SK-N-SH (cell line): ENCODE measurements at regions not wholly inside any gene's neighbourhood (a gene's known extent, or its start where the extent isn't known, plus 50 kb on each side); places are given as distances from the start of the nearest gene placed in this dataset.

Experiments used
- CTCF ChIA-PET: fragments of 300-600, 350-600 bp; formaldehyde crosslinking; extraction: SDS; loops from one replicate; lab custom pipeline; 2021; lab: Yijun Ruan, JAX
- POLR2A ChIA-PET: fragments of 350-600 bp; sonication (Branson Sonifier 250); formaldehyde crosslinking; extraction: SDS; loops from one replicate; lab custom pipeline; 2020; ENCODE audit warnings: antibody characterized with exemption, inconsistent platforms; lab: Yijun Ruan, JAX
- DNase-seq: peaks from one replicate; pipeline ENCODE4 v3.0.0; 2012
- H2AFZ ChIP-seq: fragments of 200-600 bp; sonication (generic); 2 replicates; pipeline ENCODE4 v1.8.1; 2016; ENCODE audit warnings: antibody characterized with exemption, mild to moderate bottlenecking, low read depth
- H3F3A ChIP-seq: fragments of 200-600 bp; sonication (generic); replicated peaks from 2 replicates; pipeline ENCODE3; 2016; ENCODE audit warnings: antibody characterized with exemption, mild to moderate bottlenecking; ENCODE audit not compliant: insufficient read depth
- H3K27ac ChIP-seq, 2 experiments: fragments of 200-500 bp in 1 of 2; fragments of 200-600 bp in 1 of 2; sonication (Bioruptor generic) in 1 of 2; sonication (generic), shearing (Covaris generic) in 1 of 2; 2 replicates each; pipeline versions ENCODE4 v1.5.1 to v1.6.1; 2014 to 2016; ENCODE audit warnings: low read depth in 2 of 2, inconsistent platforms in 1 of 2, low read length in 1 of 2, mild to moderate bottlenecking in 1 of 2, mixed read lengths in 1 of 2
- H3K27me3 ChIP-seq: fragments of 200-600 bp; sonication (generic), shearing (Covaris generic); 2 replicates; pipeline ENCODE4 v1.6.1; 2016; ENCODE audit warnings: mixed run types; ENCODE audit not compliant: insufficient read depth
- H3K36me3 ChIP-seq, 2 experiments: fragments of 200-500 bp in 1 of 2; fragments of 200-600 bp in 1 of 2; sonication (Bioruptor generic) in 1 of 2; sonication (generic) in 1 of 2; replicated peaks in 1 of 2; 2 replicates each; pipeline versions ENCODE3 to v1.5.1; 2014 to 2016; ENCODE audit warnings: low read length in 1 of 2, mild to moderate bottlenecking in 1 of 2; ENCODE audit not compliant: insufficient read depth in 2 of 2, control insufficient read depth in 1 of 2
- H3K4me1 ChIP-seq, 2 experiments: fragments of 200-500 bp in 1 of 2; fragments of 200-600 bp in 1 of 2; sonication (Bioruptor generic) in 1 of 2; sonication (generic), shearing (Covaris generic) in 1 of 2; 2 replicates each; pipeline versions ENCODE4 v1.5.1 to v1.6.1; 2014 to 2016; ENCODE audit warnings: low read depth in 1 of 2, low read length in 1 of 2, mixed run types in 1 of 2; ENCODE audit not compliant: insufficient read depth in 2 of 2, control insufficient read depth in 1 of 2
- H3K4me2 ChIP-seq: fragments of 200-600 bp; sonication (generic), shearing (Covaris generic); 2 replicates; pipeline ENCODE4 v1.6.1; 2017; ENCODE audit warnings: mixed run types
- H3K4me3 ChIP-seq, 2 experiments: fragments of 200-500 bp in 1 of 2; fragments of 200-600 bp in 1 of 2; sonication (Bioruptor generic) in 1 of 2; sonication (generic), shearing (Covaris generic) in 1 of 2; 2 replicates each; pipeline versions ENCODE4 v1.5.1 to v1.8.1; 2014 to 2016; ENCODE audit warnings: low read depth in 2 of 2, inconsistent platforms in 1 of 2, low read length in 1 of 2, mild to moderate bottlenecking in 1 of 2, mixed read lengths in 1 of 2, moderate library complexity in 1 of 2
- H3K79me2 ChIP-seq: fragments of 200-600 bp; sonication (generic); 2 replicates; pipeline ENCODE4 v1.8.1; 2017; ENCODE audit warnings: mild to moderate bottlenecking; ENCODE audit not compliant: insufficient read depth
- H3K9ac ChIP-seq: fragments of 200-600 bp; sonication (generic); 2 replicates; pipeline ENCODE4 v1.6.1; 2017; ENCODE audit warnings: mixed run types
- H3K9me2 ChIP-seq: fragments of 200-600 bp; sonication (generic); 2 replicates; pipeline ENCODE4 v1.6.1; 2017; ENCODE audit warnings: mixed run types
- H3K9me3 ChIP-seq: fragments of 200-600 bp; sonication (generic); 2 replicates; pipeline ENCODE4 v1.6.1; 2017; ENCODE audit warnings: mixed run types, mild to moderate bottlenecking, moderate library complexity
- H4K20me1 ChIP-seq: fragments of 200-600 bp; sonication (generic); 2 replicates; pipeline ENCODE4 v1.6.1; 2017; ENCODE audit warnings: mild to moderate bottlenecking, mixed run types; ENCODE audit not compliant: insufficient read depth
- CHD2 ChIP-seq: fragments of 150-350 bp; IDR thresholded peaks from 2 replicates; pipeline ENCODE4 v1.6.1; 2018; ENCODE audit warnings: low read length; ENCODE audit not compliant: partially characterized antibody
- ELF1 ChIP-seq: IDR thresholded peaks from 2 replicates; pipeline ENCODE4 v1.4.0; 2012
- EP300 ChIP-seq, 2 experiments: IDR thresholded peaks; 2 replicates each; pipeline versions ENCODE4 v1.4.0 to v1.6.1; 2012; ENCODE audit warnings: borderline replicate concordance in 1 of 2, low read depth in 1 of 2, low read length in 1 of 2
- EZH2phosphoT487 ChIP-seq: fragments of 200-600 bp; sonication (generic); IDR thresholded peaks from 2 replicates; pipeline ENCODE4 v1.6.1; 2017; ENCODE audit warnings: low read depth, mixed run types, mild to moderate bottlenecking, antibody characterized with exemption, moderate library complexity, borderline replicate concordance
- FOSL2 ChIP-seq: IDR thresholded peaks from 2 replicates; pipeline ENCODE4 v1.4.0; 2012; ENCODE audit warnings: low read depth, mild to moderate bottlenecking, moderate library complexity, borderline replicate concordance
- FOXJ3 ChIP-seq: sonication (generic); formaldehyde crosslinking; IDR thresholded peaks from 2 replicates; pipeline ENCODE4 v1.5.1; 2020; ENCODE audit warnings: mild to moderate bottlenecking, missing genetic modification reagents
- FOXM1 ChIP-seq: IDR thresholded peaks from 2 replicates; pipeline ENCODE4 v1.4.0; 2012; ENCODE audit warnings: low read depth, mild to moderate bottlenecking
- GATA2 ChIP-seq: sonication (generic); formaldehyde crosslinking; IDR thresholded peaks from 2 replicates; pipeline ENCODE4 v1.5.0; 2020; ENCODE audit warnings: mild to moderate bottlenecking, missing genetic modification reagents
- MXI1 ChIP-seq: IDR thresholded peaks from 2 replicates; pipeline ENCODE4 v1.6.1; 2012; ENCODE audit warnings: mild to moderate bottlenecking, low read depth, low read length, improper control_type of control experiment
- POLR2AphosphoS5 ChIP-seq: IDR thresholded peaks from 2 replicates; pipeline ENCODE4 v1.6.1; 2012; ENCODE audit warnings: low read depth, low read length
- RAD21 ChIP-seq: IDR thresholded peaks from 2 replicates; pipeline ENCODE4 v1.6.1; 2012; ENCODE audit warnings: mild to moderate bottlenecking, low read length
- RCOR1 ChIP-seq: fragments of 150-350 bp; IDR thresholded peaks from 2 replicates; pipeline ENCODE4 v1.6.1; 2017; ENCODE audit warnings: antibody characterized with exemption, low read length
- RFX5 ChIP-seq: IDR thresholded peaks from 2 replicates; pipeline ENCODE4 v1.6.1; 2012; ENCODE audit warnings: mild to moderate bottlenecking, improper control_type of control experiment, low read length
- RXRA ChIP-seq: IDR thresholded peaks from 2 replicates; pipeline ENCODE4 v1.4.0; 2012; ENCODE audit warnings: low read depth, mild to moderate bottlenecking, borderline replicate concordance
- TCF12 ChIP-seq: IDR thresholded peaks from 2 replicates; pipeline ENCODE4 v1.4.0; 2012
- YY1 ChIP-seq: IDR thresholded peaks from 2 replicates; pipeline ENCODE4 v1.4.0; 2012; ENCODE audit warnings: low read depth, mild to moderate bottlenecking
- WGBS: methylation state at CpG from one replicate; pipeline ENCODE4 v1.1.6; 2017; ENCODE audit warnings: low lambda C conversion rate; 5-methylcytosine and 5-hydroxymethylcytosine counted together
- TF ChIP-seq, protein P1 (sequence below): fragments of 150-350 bp; IDR thresholded peaks from 2 replicates; pipeline ENCODE4 v1.6.1; 2017; ENCODE audit warnings: antibody characterized with exemption, low read length, low read depth, borderline replicate concordance
- TF ChIP-seq, protein P2 (sequence below): IDR thresholded peaks from 2 replicates; pipeline ENCODE4 v1.4.0; 2012; ENCODE audit warnings: low read depth, borderline replicate concordance
- TF ChIP-seq, protein P3 (sequence below): fragments of 150-350 bp; IDR thresholded peaks from 2 replicates; pipeline ENCODE4 v1.6.1; 2016; ENCODE audit warnings: mild to moderate bottlenecking, low read depth, low read length

DNA sequence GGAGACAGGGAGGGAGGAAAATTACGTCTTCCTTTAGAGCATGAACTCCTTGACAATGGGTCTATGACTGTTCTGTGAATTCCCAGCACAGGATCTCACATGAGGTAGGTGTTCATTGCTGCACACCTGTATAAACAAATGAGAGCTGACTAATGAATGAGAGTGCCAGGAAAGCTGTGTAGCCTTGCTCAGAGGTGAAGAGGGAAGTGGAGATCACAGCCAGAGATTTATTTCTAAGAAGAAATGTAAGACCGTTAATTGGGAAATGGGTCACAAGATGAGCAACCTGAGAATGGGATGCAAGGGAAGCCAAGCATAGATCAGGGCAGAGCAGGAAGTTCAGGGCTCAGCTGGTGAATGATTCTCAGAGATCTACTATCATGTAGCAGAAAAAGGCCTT, 295.1 kb downstream of the CDK5RAP2 start:
- WGBS, result 29% methylated on average over 2 of the region's 2 CpGs

DNA sequence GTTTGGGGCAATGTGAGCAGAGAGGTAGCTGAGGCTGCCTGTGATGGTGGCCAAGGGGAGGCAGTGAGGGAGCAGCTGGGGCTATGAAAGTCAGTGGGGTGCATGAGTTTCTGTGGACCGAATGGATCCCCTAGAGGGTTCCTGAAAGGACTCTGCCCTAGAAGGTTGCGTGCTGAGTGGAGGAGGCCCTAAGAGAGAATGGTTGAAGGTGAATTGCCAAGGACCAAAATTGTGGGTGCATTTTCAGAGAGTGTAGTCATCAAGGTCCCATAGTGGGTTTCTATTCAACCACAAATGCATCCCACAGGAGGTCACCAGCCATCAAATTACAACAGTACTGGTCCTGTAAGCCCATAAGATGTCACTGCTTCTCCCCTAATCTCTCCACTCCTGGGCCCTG, 298.3 kb downstream of the CDK5RAP2 start:
- WGBS, result 29% methylated on average over 2 of the region's 2 CpGs
- no peak overlapping the region for H2AFZ ChIP-seq
- no peaks in the 10 kb centered on the region for H4K20me1 ChIP-seq
- no peaks in the 10 kb centered on the region for H3K9me3 ChIP-seq
- no peak for TF ChIP-seq TCF12
- TF ChIP-seq RXRA, result no peak
- no peak overlapping the region for H3K4me3 ChIP-seq
- no peak overlapping the region for H3K4me2 ChIP-seq
- H3K27ac ChIP-seq, result no peak overlapping the region
- no peak overlapping the region for H3K9ac ChIP-seq
- H3K79me2 ChIP-seq, result no peaks in the 10 kb centered on the region
- CTCF ChIA-PET, result no interaction called here
- DNase-seq, result no peak
- POLR2A ChIA-PET, result no interaction called here
- no peaks in the 10 kb centered on the region for H3K27me3 ChIP-seq
- H3K9me2 ChIP-seq, result no peaks in the 10 kb centered on the region
- H3K36me3 ChIP-seq, result no peaks in the 10 kb centered on the region
- no peaks in the 10 kb centered on the region for H3K4me1 ChIP-seq
- H3F3A ChIP-seq, result no peaks in the 10 kb centered on the region

More for the DNA sequence above, 295.1 kb downstream of the CDK5RAP2 start:
- Histone ChIP-seq H3K4me2 (no peak overlapping the region), H3K9me3 (no peaks in the 10 kb centered on the region), H3K9me2 (no peaks in the 10 kb centered on the region), H3K4me3 (no peak overlapping the region), H3K79me2 (no peaks in the 10 kb centered on the region), H3K27me3 (no peaks in the 10 kb centered on the region), H3F3A (no peaks in the 10 kb centered on the region), H3K27ac (no peak overlapping the region), H3K36me3 (no peaks in the 10 kb centered on the region), H3K4me1 (no peaks in the 10 kb centered on the region), H4K20me1 (no peaks in the 10 kb centered on the region), H2AFZ (no peak overlapping the region), H3K9ac (no peak overlapping the region)
- ChIA-PET CTCF (no interaction called here), POLR2A (no interaction called here)
- TF ChIP-seq POLR2AphosphoS5 (no peak), YY1 (no peak), CHD2 (no peak), RAD21 (no peak), FOSL2 (no peak), MXI1 (no peak), RCOR1 (no peak), TCF12 (no peak), EZH2phosphoT487 (no peak), FOXM1 (no peak), FOXJ3 (CRISPR knock-in tag) (no peak), RFX5 (no peak), RXRA (no peak), EP300 (IDR thresholded peaks at IDR 0.05; ENCODE audit: borderline replicate concordance in 1 of 2, low read depth in 1 of 2, low read length in 1 of 2) (no peak), ELF1 (no peak), GATA2 (no peak)
- TF ChIP-seq, protein P1, sequence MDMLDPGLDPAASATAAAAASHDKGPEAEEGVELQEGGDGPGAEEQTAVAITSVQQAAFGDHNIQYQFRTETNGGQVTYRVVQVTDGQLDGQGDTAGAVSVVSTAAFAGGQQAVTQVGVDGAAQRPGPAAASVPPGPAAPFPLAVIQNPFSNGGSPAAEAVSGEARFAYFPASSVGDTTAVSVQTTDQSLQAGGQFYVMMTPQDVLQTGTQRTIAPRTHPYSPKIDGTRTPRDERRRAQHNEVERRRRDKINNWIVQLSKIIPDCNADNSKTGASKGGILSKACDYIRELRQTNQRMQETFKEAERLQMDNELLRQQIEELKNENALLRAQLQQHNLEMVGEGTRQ, result no peak
- TF ChIP-seq, protein P2, sequence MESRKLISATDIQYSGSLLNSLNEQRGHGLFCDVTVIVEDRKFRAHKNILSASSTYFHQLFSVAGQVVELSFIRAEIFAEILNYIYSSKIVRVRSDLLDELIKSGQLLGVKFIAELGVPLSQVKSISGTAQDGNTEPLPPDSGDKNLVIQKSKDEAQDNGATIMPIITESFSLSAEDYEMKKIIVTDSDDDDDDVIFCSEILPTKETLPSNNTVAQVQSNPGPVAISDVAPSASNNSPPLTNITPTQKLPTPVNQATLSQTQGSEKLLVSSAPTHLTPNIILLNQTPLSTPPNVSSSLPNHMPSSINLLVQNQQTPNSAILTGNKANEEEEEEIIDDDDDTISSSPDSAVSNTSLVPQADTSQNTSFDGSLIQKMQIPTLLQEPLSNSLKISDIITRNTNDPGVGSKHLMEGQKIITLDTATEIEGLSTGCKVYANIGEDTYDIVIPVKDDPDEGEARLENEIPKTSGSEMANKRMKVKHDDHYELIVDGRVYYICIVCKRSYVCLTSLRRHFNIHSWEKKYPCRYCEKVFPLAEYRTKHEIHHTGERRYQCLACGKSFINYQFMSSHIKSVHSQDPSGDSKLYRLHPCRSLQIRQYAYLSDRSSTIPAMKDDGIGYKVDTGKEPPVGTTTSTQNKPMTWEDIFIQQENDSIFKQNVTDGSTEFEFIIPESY, result no peak
- TF ChIP-seq, protein P3, sequence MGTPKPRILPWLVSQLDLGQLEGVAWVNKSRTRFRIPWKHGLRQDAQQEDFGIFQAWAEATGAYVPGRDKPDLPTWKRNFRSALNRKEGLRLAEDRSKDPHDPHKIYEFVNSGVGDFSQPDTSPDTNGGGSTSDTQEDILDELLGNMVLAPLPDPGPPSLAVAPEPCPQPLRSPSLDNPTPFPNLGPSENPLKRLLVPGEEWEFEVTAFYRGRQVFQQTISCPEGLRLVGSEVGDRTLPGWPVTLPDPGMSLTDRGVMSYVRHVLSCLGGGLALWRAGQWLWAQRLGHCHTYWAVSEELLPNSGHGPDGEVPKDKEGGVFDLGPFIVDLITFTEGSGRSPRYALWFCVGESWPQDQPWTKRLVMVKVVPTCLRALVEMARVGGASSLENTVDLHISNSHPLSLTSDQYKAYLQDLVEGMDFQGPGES, result no peak
- no peak for DNase-seq
